CD4-positive, alpha-beta T cell treated with Interleukin-4 for 1 hour (primary cell): ENCODE measurements at regions not wholly inside any gene's neighbourhood (a gene's known extent, or its start where the extent isn't known, plus 50 kb on each side); places are given as distances from the start of the nearest gene placed in this dataset.

Experiments used
- DNase-seq, 2 donors: peaks; one replicate each; pipeline ENCODE4 v3.0.0-alpha.2; 2020 to 2022

DNA sequence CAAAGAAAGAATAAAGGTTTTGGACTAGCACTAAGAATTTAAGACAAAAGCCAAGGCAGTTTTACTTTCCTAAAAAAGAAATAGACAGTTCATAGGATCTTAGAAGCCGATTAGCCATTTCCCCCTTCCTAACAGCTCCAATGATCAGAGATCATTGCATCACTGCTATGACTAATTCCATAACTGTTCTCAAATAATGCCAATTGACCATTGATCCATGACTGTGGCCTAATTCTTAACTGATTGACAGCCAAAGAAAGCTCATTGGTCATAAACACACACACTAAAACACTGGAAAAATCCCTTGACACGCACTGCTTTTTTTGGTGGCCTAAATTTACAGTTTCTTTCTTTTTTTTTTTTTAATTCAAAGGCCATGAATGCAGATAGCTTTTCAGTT lies 345.0 kb upstream of the ACVR2A start:
- DNase-seq, result peak in 1 of 2 donors; percentile 1

GRCh38 chr2:147495734-147496133 lies 349.1 kb upstream of the ACVR2A start:
- no peak for DNase-seq

GRCh38 chr2:147492471-147492870 lies 352.4 kb upstream of the ACVR2A start:
- no peak for DNase-seq

DNA sequence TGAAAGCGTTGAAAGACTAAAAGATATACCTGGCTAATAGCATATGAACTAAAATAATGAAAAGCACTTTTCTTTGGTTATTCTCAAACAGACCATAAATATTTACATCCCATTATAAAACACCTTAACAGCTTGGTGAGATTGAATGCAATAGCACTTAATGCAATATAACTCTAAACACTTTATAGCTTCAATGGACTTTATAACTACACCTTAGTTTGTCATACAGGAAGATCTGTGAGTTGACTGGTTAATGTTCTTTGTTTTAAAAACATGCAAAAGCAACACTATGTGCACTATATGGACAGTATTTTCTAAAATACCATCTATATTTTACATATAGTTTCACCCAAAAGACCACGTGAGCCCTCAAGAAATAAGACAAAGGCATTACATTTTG lies 353.3 kb upstream of the ACVR2A start:
- DNase-seq, result no peak

GRCh38 chr2:147490401-147491261 lies 354.2 kb upstream of the ACVR2A start:
- peak in 1 of 2 donors; percentile 39 for DNase-seq

GRCh38 chr2:147488472-147488871 lies 356.4 kb upstream of the ACVR2A start:
- no peak for DNase-seq

GRCh38 chr2:147487978-147488289 lies 356.9 kb upstream of the ACVR2A start:
- DNase-seq, result no peak

- DNase-seq, result no peak
Observed at GRCh38 chr2:147487286-147487977, 357.4 kb upstream of the ACVR2A start.

- DNase-seq, result no peak
Observed at GRCh38 chr2:147485210-147485851, 359.5 kb upstream of the ACVR2A start.

GRCh38 chr2:147483911-147484310 lies 360.9 kb upstream of the ACVR2A start:
- DNase-seq, result no peak

DNA sequence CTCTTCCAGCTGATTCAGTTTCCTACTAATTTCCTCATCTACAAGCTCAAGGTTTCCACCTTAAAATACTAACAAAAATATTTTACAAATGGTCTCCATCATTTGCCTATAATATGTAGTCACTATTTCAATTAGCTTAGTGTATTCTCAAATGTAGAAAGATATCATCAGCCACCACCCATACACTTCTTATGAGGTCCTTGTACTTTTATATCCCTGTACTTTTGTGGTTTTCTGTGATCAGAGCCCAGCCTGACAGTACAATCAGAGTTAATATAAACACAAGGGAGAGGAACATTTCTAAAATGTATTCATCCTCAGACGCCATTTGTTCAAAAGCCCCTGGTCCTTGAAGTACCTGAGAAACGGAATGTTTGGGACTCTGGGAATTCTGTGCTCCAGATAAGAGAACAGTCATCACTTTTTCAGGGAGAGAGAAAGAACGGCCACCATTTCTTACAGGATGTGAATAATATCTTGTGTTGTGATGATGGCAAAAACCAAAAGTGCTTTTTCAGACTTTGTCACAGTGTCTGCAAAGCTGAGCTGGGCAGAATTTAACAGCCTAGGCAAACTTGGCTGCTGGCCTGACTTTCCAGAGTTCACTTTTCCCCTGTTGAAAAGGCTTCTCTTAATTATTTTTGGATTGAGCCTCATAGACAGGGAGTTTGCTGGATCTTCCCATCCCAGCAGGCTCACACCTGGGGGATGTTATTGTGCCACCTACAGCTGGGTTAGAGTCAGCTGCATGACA lies 361.7 kb upstream of the ACVR2A start:
- no peak for DNase-seq

GRCh38 chr2:147482111-147482895 lies 362.5 kb upstream of the ACVR2A start:
- DNase-seq, result no peak

DNA sequence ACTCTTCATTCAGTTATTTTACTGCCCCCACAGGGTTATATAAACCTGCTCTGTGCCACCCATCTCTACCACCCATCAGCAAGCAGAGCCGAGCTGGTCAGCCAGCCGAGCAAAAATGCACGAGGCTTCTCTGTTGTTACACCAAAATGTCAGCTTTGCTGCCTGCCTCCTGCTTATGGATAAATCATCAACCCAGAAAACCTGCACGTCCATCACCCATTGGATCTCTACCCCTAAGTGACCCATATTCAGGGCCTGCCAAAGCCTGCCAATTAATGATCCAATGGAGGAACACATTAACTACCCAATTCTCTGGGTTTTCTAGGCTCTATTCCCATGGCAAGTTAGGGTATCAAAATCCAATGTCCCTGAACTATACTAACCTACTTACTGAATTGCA lies 365.5 kb upstream of the ACVR2A start:
- no peak for DNase-seq

- no peak for DNase-seq
Observed at GRCh38 chr2:147473075-147473474, 371.8 kb upstream of the ACVR2A start.

DNA sequence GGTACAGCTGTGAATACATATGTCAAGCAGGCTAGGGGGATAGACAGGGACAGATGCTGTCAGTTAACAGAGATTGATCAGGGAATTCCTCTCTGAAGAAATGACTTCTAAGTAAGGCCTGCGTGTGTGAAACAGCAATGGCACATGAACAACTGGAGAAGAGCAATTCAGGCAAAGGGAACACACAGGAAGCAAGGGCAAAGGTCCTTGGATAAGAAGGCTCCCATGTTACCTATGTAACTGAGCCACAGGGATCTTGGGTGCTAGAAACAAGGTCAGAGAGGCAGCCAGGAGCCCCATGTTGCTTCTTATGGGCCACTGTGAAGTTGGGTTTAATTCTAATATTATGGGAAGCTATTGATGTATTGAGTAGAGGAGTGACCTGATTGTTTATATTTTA lies 373.7 kb upstream of the ACVR2A start:
- no peak for DNase-seq

- no peak for DNase-seq
Observed at GRCh38 chr2:147469471-147469870, 375.4 kb upstream of the ACVR2A start.

GRCh38 chr2:147468963-147469362 lies 375.9 kb upstream of the ACVR2A start:
- DNase-seq, result no peak

DNA sequence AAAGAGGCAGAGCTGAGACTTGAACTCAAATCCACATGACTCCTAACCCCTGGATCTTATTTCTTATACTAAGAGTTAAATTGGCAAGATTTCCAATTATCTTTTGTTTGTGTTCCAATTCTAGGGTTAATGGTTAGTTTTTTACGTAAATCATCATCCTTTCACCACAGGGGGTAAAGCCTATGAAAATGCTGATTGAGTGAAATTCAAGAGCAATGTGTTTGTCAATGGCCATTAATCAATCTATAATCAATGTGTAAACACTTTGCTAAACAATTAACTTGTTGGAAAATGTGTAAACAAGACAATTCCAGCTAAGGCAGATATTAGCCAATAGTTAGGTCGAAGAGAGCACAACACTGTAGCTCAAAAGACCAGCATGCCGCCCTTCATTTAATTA lies 376.5 kb upstream of the ACVR2A start:
- no peak for DNase-seq

DNA sequence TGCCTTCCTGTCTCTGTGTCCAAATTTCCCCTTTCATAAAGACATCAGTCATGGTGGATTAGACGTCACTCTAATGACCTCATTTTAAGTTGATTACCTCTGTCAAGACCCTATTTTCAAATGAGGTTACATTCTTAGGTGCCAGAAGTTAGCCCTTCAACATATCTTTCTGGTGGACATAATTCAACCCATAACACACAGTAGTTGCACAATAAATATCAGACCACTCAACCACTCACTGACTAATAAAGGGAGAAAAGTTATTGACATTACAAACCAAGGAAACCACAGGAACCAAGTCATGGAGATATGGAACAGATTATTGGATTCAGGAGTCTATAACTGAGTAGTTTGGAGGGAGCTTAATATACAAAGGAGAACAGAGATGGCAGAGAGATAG lies 377.4 kb upstream of the ACVR2A start:
- DNase-seq, result no peak

DNA sequence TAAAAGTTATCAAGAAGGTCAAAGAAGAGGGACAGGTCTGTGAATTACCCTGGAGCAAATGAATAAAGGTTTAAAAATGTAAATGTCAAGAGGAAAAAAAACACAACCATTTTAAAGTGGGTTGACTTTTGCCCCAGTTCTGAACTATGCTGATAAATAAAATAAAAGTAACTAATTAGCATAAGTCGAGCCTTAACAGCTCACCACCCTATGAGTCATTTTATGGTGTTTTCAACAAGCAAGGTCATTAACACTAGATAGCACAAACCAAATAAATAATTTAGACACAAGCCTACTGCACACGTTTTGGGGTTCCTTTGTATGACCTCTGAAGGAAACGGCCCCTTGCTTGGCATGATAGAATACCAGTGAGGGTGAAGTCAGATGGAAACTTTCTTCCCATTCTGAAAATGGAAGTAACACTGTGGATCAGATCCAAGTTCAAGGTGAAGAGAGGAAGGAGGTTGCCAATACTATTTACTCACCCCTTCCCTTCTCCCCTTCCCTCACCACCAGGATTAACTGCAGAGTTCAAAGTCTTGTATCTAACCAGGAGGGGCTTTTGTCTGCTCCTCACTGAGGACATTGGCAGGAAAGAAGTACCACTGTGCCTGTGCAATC lies 380.0 kb upstream of the ACVR2A start:
- DNase-seq, result no peak

DNA sequence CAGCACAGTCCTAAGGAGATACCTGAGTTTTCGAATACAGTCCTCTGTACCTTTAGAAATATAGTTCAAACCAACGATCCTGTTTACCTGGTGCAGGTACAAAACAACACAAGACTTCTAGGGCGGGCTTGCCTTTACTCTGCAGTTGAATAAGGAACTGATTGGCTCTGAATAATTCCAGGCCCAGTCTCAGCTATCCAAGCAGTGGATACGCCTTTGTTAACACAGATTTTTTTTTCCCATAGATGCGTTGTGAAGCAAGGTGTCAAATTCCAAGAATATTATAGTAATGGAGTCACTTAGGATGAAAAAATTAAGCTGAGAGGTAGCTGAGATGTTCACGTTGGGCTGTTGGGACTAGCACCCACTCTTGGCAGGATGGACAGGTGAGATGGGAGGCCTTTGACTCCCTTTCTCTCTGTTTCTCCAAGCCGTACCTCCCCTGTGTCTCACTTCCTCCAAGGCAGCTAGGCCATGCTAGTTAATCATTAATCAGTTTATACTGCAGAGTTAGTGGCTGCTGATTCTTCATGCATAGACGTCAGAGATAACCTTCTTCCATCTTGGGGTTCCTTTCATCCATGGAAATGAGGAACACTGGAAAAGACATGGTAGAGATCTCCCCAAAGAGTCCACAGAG lies 380.8 kb upstream of the ACVR2A start:
- DNase-seq, result no peak

DNA sequence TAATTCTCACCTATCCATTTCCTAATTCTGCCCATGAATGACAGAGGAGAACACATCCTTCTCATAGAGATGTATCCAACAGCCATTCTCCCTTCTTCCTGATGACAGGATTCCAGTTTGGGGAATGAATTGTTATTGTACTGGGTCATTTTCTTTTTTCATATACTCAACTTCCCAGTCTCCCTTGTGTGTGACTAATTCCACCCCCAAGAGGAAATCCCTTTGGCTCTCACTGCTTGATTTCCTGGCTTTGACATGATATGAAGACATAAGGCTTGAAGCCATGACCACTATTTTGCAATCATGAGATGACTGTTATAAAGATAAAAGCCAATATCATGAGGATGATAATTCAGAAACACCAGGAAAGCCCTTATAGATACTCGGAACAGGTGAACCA lies 384.7 kb upstream of the ACVR2A start:
- DNase-seq, result no peak
